Stimulated activated naive CD8-positive, alpha-beta T cell treated with anti-CD3 and anti-CD28 coated beads, Interleukin-15, Interleukin-2, amounts not matched to agents 100 ng/mL and 50 ng/mL, for 24 hours (primary cell): ENCODE measurements at regions not wholly inside any gene's neighbourhood (a gene's known extent, or its start where the extent isn't known, plus 50 kb on each side); places are given as distances from the start of the nearest gene placed in this dataset.
"Not testable (repeated sequence)": the region's sequence is repeated elsewhere in the genome, so short reads cannot be mapped to it uniquely, and the experiment has no call there.

Source experiments
- H3K27ac Mint-ChIP-seq: one replicate; pipeline ENCODE4 v1.8.0; 2021; ENCODE audit warnings: mild to moderate bottlenecking, mixed read lengths
- H3K27me3 Mint-ChIP-seq: one replicate; pipeline ENCODE4 v1.8.0; 2021; ENCODE audit warnings: mixed read lengths
- H3K36me3 Mint-ChIP-seq: one replicate; pipeline ENCODE4 v1.8.0; 2021; ENCODE audit warnings: low read depth, mixed read lengths
- H3K4me1 Mint-ChIP-seq: one replicate; pipeline ENCODE4 v1.8.0; 2021; ENCODE audit warnings: low read depth, mixed read lengths
- H3K4me3 Mint-ChIP-seq: one replicate; pipeline ENCODE4 v1.8.0; 2021; ENCODE audit warnings: mild to moderate bottlenecking, mixed read lengths
- H3K9me3 Mint-ChIP-seq: one replicate; pipeline ENCODE4 v1.8.0; 2021; ENCODE audit warnings: mixed read lengths

DNA sequence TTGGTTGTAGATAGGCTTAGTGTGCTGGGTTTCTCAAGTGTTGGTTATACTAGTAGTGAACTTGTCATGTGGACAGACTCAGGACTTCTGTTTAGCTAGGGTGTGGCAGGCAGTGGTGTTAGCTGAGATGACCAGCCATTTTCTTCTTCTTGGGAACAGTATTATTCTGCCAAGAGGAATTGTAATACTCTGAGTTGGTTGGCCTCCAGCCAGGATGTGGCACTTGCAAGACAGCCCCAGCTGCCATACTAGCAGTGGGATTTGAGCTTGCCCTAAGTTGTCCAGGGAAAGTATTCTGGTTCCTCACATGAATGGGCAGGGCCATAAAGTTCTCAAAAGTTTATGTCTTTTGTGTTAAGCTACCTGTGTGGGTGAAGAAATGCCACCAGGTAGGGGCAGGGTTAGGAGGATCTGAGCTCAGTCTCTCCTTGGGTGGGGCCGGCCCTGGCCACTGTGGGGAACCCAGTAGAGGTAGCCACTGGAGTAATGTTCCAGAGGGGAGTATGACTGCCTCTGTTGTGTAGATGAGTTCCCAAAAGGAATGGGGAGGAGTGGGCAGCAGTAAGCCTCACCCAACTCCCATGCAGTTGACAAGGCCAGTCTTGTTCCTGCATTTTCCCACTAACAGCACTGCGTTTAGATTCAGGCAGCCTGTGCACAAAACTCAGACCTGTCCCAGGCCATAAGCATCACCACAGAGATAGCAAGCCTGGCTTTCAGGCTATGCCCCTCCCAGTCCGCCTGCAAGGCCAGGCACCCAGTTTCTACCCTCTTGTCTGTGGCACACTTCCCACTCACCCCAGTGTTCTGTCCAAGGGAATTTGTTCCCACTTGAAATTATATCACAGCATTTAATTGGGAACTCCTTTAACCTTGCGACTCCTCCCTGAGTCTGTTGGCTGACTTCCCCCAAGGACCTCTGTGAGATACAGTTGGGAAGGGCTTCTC, 250.7 kb downstream of the ANXA1 start:
- Mint-ChIP-seq H3K9me3 (peaks cover 3% of the 10 kb centered on the region), H3K27ac (no peak overlapping the region), H3K4me1 (no peaks in the 10 kb centered on the region), H3K36me3 (no peaks in the 10 kb centered on the region), H3K27me3 (no peaks in the 10 kb centered on the region), H3K4me3 (no peak overlapping the region)

DNA sequence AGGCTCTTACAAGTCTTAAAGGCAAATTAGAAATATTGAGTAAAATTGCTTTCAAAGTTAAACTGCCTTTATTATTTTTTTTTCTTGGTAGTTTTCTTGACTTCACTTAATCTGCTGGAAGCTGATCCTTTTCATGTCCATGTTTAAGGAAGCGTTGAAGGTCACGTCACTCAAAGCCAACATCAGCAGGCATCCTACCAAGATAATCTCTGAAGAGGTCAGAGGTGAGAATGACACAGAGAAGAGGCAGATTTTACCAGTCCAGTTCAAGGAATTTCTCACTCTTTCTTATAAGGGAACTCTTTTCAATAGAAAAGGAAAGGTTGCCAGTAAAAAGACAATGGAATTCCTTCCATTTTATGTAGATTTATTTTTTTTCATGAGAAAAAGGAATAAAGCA, 259.8 kb downstream of the ANXA1 start:
- Mint-ChIP-seq H3K4me3 (no peak overlapping the region), H3K27ac (no peak overlapping the region), H3K36me3 (no peaks in the 10 kb centered on the region), H3K27me3 (no peaks in the 10 kb centered on the region), H3K4me1 (no peaks in the 10 kb centered on the region), H3K9me3 (peaks cover 9% of the 10 kb centered on the region)

DNA sequence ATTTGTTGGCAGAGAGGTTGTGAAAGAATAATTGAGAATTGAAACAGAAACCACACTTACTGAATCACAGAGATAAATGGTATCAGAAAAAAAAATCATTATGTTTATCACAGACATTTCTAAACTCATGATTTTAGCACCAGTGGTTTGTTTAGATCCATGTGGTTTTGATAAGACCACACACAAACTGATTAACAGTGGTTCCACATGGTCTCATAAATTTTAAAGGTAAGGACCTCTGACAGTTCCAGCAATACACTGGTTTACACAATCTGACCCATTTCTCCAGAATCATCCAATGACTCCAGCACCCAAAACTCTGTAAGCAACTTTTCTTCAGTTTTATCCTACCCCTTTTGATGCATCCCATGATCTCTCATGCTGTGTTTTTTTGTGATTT, 261.2 kb downstream of the ANXA1 start:
- no peaks in the 10 kb centered on the region for H3K27me3 Mint-ChIP-seq
- H3K36me3 Mint-ChIP-seq: no peaks in the 10 kb centered on the region
- no peaks in the 10 kb centered on the region for H3K4me1 Mint-ChIP-seq
- no peak overlapping the region for H3K27ac Mint-ChIP-seq
- no peak overlapping the region for H3K4me3 Mint-ChIP-seq
- peaks cover 5% of the 10 kb centered on the region for H3K9me3 Mint-ChIP-seq

DNA sequence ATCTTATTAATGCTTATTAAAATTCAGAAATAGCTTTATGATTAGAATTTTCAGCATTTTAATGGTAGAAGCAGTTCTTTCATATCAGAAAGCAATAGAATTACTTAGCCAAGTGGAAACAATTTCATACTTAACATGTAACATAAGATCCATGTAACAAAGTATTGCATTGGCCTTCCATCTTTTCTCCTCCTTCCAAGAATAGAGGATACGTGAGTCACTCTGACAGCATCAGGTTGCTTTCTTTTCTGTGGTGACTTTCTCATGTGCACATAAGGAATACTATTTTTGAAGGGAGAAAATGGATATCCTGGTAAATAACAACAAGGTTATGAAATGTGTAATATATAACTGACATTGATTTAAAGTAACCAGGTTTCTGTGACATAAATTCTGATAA, 272.2 kb downstream of the ANXA1 start:
- H3K27me3 Mint-ChIP-seq: no peaks in the 10 kb centered on the region
- no peaks in the 10 kb centered on the region for H3K4me1 Mint-ChIP-seq
- H3K4me3 Mint-ChIP-seq: no peak overlapping the region
- H3K9me3 Mint-ChIP-seq: no peaks in the 10 kb centered on the region
- no peaks in the 10 kb centered on the region for H3K36me3 Mint-ChIP-seq
- no peak overlapping the region for H3K27ac Mint-ChIP-seq

DNA sequence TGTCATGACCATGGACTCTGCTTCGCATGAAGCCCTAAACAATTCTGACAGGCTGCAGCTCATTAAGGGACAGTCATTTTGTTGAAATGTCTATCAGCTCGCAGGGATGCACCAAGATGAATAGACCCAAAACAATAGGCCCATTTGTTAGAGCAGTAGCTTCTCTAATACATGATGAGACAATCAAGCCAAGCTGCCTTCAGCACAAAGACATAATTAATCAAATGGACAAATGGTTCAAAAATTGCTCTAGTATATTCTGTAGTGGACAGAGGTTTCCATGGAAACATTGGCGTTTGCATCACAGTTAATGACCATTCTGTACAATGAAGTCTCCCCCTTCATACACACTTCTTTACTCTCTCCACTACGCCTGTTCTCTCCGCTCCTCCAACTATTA, 274.6 kb downstream of the ANXA1 start:
- H3K36me3 Mint-ChIP-seq: no peaks in the 10 kb centered on the region
- no peak overlapping the region for H3K27ac Mint-ChIP-seq
- no peaks in the 10 kb centered on the region for H3K27me3 Mint-ChIP-seq
- H3K4me1 Mint-ChIP-seq: no peaks in the 10 kb centered on the region
- no peak overlapping the region for H3K4me3 Mint-ChIP-seq
- no peaks in the 10 kb centered on the region for H3K9me3 Mint-ChIP-seq

DNA sequence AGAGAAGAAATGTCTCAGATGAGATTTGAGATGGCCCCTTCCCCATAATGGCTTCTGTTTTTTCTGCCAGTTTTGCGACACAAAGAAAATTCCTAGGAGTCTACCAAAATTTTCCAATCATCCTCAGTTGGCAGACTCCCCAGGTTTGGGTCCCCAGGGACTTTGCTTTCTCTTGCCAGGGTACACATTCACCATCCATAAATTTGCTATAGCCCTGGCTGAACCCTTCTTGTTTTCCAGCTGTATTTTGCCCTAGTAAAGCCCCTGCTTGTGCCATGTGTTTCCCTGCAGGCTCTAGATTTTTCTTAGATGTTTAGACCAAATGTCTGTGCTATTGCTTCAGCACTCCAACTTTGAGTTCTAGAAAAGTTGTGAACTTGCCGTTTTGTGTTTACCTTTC, 283.2 kb downstream of the ANXA1 start:
- no peaks in the 10 kb centered on the region for H3K36me3 Mint-ChIP-seq
- H3K27me3 Mint-ChIP-seq: no peaks in the 10 kb centered on the region
- H3K27ac Mint-ChIP-seq: no peak overlapping the region
- H3K9me3 Mint-ChIP-seq: no peaks in the 10 kb centered on the region
- no peaks in the 10 kb centered on the region for H3K4me1 Mint-ChIP-seq
- H3K4me3 Mint-ChIP-seq: no peak overlapping the region

DNA sequence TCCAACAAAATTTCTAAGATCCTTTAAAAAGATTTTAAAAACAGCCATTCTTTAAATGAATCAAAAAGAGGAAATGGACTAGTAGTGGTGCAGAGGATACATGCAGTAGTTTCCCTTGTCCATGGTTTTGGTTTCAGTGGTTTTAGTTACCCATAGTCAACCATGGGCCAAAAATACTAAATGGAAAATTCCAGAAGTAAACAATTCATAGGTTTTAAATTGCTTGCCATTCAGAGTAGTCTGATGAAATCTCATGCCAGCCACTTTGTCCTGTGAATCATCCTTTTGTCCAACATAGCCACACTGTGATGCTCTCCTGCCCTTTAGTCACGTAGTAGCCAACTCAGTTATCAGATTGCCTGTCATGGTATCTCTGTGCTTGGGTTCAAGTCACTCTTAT, 286.1 kb downstream of the ANXA1 start:
- Mint-ChIP-seq H3K36me3 (no peaks in the 10 kb centered on the region), H3K4me3 (no peak overlapping the region), H3K4me1 (no peaks in the 10 kb centered on the region), H3K27ac (no peak overlapping the region), H3K27me3 (no peaks in the 10 kb centered on the region), H3K9me3 (no peaks in the 10 kb centered on the region)

DNA sequence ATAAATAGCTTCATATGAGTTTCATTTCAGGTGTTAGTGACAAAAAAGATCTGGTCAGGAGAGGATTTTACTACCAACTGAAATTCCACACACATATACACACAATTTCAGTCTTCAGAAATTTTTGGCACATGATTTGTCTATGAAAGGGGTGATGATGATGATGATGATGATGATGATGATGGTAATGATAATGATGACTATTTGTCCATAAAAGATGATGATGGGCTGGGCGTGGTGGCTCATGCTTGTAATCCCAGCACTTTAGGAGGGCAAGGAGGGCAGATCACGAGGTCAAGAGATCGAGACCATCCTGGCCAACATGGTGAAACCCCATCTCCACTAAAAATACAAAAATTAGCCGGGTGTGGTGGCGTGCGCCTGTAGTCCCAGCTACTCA, 288.2 kb downstream of the ANXA1 start:
- H3K36me3 Mint-ChIP-seq, H3K27me3 Mint-ChIP-seq, H3K27ac Mint-ChIP-seq, H3K4me3 Mint-ChIP-seq, H3K9me3 Mint-ChIP-seq, H3K4me1 Mint-ChIP-seq: not testable (repeated sequence)

DNA sequence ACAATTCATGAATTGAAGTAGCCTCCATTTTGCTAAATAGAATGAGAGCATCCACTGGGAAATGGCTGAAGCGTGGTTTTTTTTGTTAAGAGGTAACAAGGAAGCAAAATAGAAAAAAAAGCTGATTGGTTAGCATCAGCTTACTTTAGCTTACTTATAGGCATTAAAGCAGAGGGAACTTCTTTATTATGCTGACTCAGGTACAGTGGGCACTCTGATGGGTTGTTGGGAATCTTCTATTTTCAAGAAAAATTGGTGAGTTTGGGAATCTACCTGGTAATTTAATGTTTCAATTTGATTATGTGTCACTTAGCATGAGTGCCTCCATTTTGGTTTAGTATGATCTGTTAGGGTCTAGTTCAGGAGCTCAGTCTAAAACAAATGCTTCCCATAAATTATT, 289.6 kb downstream of the ANXA1 start:
- H3K4me1 Mint-ChIP-seq: no peaks in the 10 kb centered on the region
- H3K4me3 Mint-ChIP-seq: no peak overlapping the region
- no peaks in the 10 kb centered on the region for H3K27me3 Mint-ChIP-seq
- H3K9me3 Mint-ChIP-seq: no peaks in the 10 kb centered on the region
- no peak overlapping the region for H3K27ac Mint-ChIP-seq
- no peaks in the 10 kb centered on the region for H3K36me3 Mint-ChIP-seq

DNA sequence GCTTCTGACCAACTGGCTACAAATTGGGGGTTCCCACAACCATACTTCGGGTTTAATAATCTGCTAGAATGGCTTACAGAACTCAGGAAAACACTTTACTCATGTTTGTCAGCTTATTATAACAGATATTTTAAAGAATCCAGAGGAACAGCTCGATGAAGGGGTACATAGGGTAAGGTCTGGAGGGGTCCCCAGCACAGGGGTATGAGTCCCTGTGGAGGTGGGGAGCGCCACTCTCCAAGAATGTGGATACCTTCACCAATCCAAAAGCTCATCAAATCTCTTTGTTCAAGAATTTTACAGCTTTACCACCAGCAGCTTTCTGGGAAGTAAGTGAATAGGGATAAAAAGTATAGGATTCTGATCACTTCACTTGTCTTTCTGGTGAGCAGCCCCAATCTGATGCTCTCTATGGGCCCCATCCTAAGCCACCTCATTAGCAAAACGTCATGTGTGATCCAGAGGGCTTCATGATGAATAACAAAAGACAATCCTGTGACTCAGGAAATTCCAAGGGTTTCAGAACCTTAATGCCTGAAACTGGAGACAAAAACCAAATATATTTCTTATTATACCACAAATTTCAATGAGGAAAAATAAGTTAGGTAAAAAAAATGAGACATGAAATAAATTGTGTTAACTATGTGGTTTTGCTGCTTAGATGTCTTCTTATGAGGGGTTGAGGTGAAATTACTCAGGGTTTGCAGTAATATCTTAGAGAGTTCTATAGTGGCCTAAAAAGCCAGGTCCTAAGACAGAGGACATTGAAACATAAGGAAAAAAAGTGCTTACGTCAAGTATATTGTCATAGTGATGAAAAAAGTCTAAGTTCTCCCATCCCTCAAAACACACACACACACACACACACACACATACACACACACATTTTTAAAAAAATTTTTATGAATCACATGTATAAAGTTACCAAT, 290.5 kb downstream of the ANXA1 start:
- no peak overlapping the region for H3K4me3 Mint-ChIP-seq
- no peaks in the 10 kb centered on the region for H3K36me3 Mint-ChIP-seq
- no peaks in the 10 kb centered on the region for H3K4me1 Mint-ChIP-seq
- H3K9me3 Mint-ChIP-seq: no peaks in the 10 kb centered on the region
- H3K27ac Mint-ChIP-seq: no peak overlapping the region
- H3K27me3 Mint-ChIP-seq: no peaks in the 10 kb centered on the region

DNA sequence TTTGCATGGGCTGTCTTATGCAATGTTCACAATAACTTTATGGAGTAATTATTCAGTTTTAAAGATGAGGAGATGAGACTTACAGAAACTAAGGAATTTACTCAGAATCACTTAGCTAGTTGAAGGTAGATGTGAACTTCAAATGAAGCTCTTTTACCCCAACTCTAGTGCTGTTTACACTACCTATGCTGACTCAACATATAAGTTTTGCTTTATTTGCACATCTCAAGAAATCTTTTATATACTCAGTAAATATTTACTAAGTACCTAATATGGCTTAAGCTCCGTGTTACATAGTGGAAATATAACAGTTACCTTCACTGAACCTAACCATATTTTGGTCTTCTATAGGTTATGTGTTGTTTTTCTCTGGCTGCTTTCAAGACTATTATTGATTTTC, 293.2 kb downstream of the ANXA1 start:
- no peaks in the 10 kb centered on the region for H3K4me1 Mint-ChIP-seq
- H3K27me3 Mint-ChIP-seq: no peaks in the 10 kb centered on the region
- no peak overlapping the region for H3K4me3 Mint-ChIP-seq
- H3K9me3 Mint-ChIP-seq: no peaks in the 10 kb centered on the region
- H3K27ac Mint-ChIP-seq: no peak overlapping the region
- no peaks in the 10 kb centered on the region for H3K36me3 Mint-ChIP-seq

DNA sequence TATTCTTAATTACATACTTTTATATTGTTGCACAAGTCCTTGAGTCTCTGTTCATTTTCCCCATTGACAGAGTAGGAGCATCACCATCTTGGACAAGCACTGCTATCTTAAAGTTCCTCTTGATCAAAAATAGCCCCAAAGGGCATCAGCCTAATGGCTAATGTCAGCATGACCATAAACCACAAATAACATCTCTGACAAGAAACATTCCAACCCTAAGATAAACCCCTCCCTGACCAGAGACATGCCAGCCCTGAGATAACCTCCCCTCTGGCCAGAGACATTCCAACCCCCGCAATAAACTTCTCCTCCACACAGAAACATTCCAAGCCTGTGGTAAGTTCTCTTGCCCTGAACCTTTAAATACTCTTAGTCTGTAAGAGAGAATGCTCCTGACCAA, 293.7 kb downstream of the ANXA1 start:
- not testable (repeated sequence) for H3K4me3 Mint-ChIP-seq, H3K9me3 Mint-ChIP-seq, H3K27ac Mint-ChIP-seq, H3K27me3 Mint-ChIP-seq, H3K36me3 Mint-ChIP-seq, H3K4me1 Mint-ChIP-seq

DNA sequence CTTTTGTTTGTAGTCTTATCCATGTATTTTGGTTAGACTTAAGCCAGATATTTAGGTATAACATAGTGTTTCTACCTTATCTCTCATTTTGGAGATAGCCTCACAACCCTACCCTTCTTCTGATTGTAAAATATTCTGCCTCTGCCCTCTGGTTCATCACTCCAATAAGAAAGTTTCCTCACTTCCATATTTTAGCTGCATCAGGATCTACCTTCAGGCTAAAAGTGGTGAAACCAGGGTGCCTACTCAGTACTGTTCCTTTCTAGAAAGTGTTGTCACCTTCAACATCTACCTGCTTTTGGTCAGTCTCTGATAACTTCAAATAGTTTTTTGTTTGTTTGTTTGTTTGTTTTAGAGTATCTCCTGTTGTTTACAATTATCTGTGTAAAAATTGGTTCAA, 294.6 kb downstream of the ANXA1 start:
- H3K27me3 Mint-ChIP-seq: no peaks in the 10 kb centered on the region
- no peak overlapping the region for H3K4me3 Mint-ChIP-seq
- no peaks in the 10 kb centered on the region for H3K4me1 Mint-ChIP-seq
- H3K36me3 Mint-ChIP-seq: no peaks in the 10 kb centered on the region
- H3K9me3 Mint-ChIP-seq: peaks cover 3% of the 10 kb centered on the region
- H3K27ac Mint-ChIP-seq: no peak overlapping the region

DNA sequence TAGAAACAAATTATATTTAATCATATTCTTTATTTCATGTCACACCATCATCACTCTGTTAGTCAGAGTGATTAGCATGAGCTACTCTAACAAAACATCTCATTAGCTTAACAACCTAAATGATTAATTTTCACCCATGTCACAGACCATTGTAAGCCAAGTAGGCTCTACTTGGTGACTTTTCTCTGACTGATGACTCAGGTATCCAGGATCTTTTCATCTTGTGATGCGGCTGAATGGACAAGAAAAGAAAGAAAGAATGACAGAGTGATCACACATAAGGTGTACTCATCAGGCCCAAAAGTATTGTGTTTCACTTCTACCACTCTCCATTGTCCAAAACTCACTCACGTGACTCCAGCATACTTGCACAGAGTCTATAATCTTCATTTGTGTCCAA, 299.3 kb downstream of the ANXA1 start:
- peaks cover 3% of the 10 kb centered on the region for H3K9me3 Mint-ChIP-seq

DNA sequence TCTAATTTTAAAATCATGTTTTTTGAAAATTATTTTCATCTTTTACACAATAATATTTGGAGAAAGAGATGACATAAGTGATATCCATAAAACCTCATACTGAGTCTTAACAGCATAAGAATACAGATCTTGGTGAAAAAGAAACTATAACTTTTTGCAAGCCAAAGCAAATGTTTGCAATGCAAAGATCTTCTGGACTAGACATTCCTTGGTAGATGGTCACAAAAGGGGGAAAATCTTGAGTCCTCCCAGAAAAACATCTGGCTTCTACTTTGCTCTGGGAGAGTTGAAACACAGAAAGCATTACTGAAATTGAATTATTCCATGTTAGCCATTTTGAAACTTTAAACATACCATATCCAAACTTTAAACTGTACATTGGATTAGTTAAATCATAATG, 308.2 kb downstream of the ANXA1 start:
- H3K27me3 Mint-ChIP-seq: no peaks in the 10 kb centered on the region
- H3K27ac Mint-ChIP-seq: no peak overlapping the region
- no peak overlapping the region for H3K4me3 Mint-ChIP-seq
- H3K9me3 Mint-ChIP-seq: no peaks in the 10 kb centered on the region
- no peaks in the 10 kb centered on the region for H3K4me1 Mint-ChIP-seq
- no peaks in the 10 kb centered on the region for H3K36me3 Mint-ChIP-seq

More for the DNA sequence above, 299.3 kb downstream of the ANXA1 start:
- Mint-ChIP-seq H3K27me3 (no peaks in the 10 kb centered on the region), H3K27ac (no peak overlapping the region), H3K4me1 (no peaks in the 10 kb centered on the region), H3K4me3 (no peak overlapping the region), H3K36me3 (no peaks in the 10 kb centered on the region)
